ENCODE measurements at regions not wholly inside any gene's neighbourhood (a gene's known extent, or its start where the extent isn't known, plus 50 kb on each side); places are given as distances from the start of the nearest gene placed in this dataset.

GRCh38 chr10:121313119-121313875, 284.9 kb downstream of the FGFR2 start:
- TF ChIP-seq, protein P1, sequence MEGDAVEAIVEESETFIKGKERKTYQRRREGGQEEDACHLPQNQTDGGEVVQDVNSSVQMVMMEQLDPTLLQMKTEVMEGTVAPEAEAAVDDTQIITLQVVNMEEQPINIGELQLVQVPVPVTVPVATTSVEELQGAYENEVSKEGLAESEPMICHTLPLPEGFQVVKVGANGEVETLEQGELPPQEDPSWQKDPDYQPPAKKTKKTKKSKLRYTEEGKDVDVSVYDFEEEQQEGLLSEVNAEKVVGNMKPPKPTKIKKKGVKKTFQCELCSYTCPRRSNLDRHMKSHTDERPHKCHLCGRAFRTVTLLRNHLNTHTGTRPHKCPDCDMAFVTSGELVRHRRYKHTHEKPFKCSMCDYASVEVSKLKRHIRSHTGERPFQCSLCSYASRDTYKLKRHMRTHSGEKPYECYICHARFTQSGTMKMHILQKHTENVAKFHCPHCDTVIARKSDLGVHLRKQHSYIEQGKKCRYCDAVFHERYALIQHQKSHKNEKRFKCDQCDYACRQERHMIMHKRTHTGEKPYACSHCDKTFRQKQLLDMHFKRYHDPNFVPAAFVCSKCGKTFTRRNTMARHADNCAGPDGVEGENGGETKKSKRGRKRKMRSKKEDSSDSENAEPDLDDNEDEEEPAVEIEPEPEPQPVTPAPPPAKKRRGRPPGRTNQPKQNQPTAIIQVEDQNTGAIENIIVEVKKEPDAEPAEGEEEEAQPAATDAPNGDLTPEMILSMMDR (IDR thresholded peaks at IDR 0.05; ENCODE audit: insufficient read depth, low read depth, low read length) = no peak
- no peak for TF ChIP-seq EZH2 (IDR thresholded peaks at IDR 0.05; ENCODE audit: insufficient read depth, low read length)

Measured in astrocyte (in vitro differentiated cells and primary cell).